ENCODE measurements at regions not wholly inside any gene's neighbourhood (a gene's known extent, or its start where the extent isn't known, plus 50 kb on each side); places are given as distances from the start of the nearest gene placed in this dataset.

DNA sequence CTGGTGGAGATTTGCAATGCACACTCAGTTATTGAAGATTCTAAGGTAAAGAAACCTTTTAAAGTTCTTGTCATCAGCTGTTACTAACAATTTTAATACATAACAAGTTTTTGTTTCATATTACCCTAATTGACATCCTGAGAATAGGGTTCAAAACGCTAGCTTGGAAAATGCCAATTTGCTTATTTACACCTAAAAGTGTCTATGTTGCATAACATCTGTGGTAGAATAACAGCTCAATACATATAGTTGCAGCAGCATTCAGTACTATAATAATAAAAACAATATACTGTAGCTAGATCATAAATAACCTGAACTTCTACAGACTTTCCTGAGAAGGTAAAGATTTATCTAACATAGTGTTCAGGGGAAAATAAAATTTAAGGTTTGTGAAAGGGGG is 219.0 kb downstream of the OSR1 start:
- TF ChIP-seq POLR2A (IDR thresholded peaks at IDR 0.05) = no peak
- TF ChIP-seq, protein P1, sequence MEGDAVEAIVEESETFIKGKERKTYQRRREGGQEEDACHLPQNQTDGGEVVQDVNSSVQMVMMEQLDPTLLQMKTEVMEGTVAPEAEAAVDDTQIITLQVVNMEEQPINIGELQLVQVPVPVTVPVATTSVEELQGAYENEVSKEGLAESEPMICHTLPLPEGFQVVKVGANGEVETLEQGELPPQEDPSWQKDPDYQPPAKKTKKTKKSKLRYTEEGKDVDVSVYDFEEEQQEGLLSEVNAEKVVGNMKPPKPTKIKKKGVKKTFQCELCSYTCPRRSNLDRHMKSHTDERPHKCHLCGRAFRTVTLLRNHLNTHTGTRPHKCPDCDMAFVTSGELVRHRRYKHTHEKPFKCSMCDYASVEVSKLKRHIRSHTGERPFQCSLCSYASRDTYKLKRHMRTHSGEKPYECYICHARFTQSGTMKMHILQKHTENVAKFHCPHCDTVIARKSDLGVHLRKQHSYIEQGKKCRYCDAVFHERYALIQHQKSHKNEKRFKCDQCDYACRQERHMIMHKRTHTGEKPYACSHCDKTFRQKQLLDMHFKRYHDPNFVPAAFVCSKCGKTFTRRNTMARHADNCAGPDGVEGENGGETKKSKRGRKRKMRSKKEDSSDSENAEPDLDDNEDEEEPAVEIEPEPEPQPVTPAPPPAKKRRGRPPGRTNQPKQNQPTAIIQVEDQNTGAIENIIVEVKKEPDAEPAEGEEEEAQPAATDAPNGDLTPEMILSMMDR (IDR thresholded peaks at IDR 0.05) = no peak
- Histone ChIP-seq H3K27ac (no peak overlapping the region), H3K9me3 (peaks cover 0 to 8% (median 0%) of the 10 kb centered on the region in 12 donors), H3K27me3 (no peaks in the 10 kb centered on the region), H3K4me3 (no peak overlapping the region), H3K4me1 (no peaks in the 10 kb centered on the region), H3K36me3 (no peaks in the 10 kb centered on the region)
- intact Hi-C loops (cut with DNase I) = no loop called here
- no peak for DNase-seq
- whole genome bisulfite sequencing, 4 donors = 84 to 91% (median 87%) methylated on average over 1 of the region's 1 CpG
- ATAC-seq = no peak

DNA sequence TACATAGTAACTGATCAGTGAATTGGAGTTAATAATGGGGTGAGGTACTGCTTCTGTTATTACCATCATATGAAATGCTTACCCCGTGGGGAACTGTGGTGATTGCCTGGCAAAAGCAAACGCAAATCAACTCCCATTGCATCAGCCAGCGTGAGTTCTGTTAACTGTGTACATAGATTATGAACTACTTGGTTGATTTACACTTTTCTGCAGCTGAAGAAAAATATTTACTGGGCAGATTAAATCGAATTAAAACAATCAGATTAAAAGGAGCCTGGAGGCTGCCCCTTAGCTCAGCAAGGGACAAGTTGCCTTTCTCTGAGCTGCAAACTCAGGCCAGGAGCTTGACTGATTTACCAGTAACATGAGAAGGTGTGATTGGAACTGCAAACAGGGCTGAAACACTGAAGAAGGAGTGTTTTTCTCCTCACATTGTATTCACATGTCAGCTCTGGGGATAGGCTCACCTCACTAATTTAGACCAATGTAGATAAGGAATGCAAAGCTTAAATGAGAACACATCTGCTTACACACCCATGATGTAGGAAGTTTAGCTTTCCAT is 220.1 kb downstream of the OSR1 start:
- H3K27me3 ChIP-seq = no peaks in the 10 kb centered on the region
- H3K36me3 ChIP-seq = no peaks in the 10 kb centered on the region
- no peak overlapping the region for H3K27ac ChIP-seq
- TF ChIP-seq POLR2A (IDR thresholded peaks at IDR 0.05) = no peak
- TF ChIP-seq, protein P1 (IDR thresholded peaks at IDR 0.05) = no peak
- no peaks in the 10 kb centered on the region for H3K4me1 ChIP-seq
- no peak for DNase-seq
- peaks cover 0 to 8% (median 0%) of the 10 kb centered on the region in 12 donors for H3K9me3 ChIP-seq
- intact Hi-C loops (cut with DNase I) = no loop called here
- H3K4me3 ChIP-seq = no peak overlapping the region
- 47 to 69% (median 60%) methylated on average over 4 of the region's 4 CpGs for WGBS, 4 donors
- ATAC-seq = no peak

DNA sequence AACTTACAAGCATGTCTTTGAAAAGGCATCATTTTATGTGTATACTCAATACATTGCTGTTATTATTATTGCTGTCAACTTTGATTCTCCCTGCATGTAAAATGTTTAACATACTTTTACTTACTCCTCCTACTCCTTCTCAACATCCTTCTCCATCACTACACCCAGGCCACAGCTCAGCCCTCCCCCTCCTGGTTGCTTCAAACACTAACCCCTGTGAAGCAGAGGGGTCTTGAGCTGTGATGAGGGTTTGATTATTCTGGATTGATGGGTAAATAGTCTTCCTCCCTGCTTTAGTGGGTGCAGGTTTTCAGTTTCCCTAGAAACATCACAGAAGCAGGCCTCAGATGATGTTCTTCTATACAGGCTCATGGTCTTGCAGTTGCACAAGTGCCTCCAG is 221.0 kb downstream of the OSR1 start:
- H3K36me3 ChIP-seq = no peaks in the 10 kb centered on the region
- no peak overlapping the region for H3K27ac ChIP-seq
- intact Hi-C loops (cut with DNase I) = no loop called here
- no peak for DNase-seq
- no peaks in the 10 kb centered on the region for H3K27me3 ChIP-seq
- ATAC-seq = no peak
- H3K4me3 ChIP-seq = no peak overlapping the region
- H3K4me1 ChIP-seq = no peaks in the 10 kb centered on the region
- TF ChIP-seq POLR2A (IDR thresholded peaks at IDR 0.05) = no peak
- TF ChIP-seq, protein P1 (IDR thresholded peaks at IDR 0.05) = no peak
- peaks cover 0 to 8% (median 0%) of the 10 kb centered on the region in 12 donors for H3K9me3 ChIP-seq

DNA sequence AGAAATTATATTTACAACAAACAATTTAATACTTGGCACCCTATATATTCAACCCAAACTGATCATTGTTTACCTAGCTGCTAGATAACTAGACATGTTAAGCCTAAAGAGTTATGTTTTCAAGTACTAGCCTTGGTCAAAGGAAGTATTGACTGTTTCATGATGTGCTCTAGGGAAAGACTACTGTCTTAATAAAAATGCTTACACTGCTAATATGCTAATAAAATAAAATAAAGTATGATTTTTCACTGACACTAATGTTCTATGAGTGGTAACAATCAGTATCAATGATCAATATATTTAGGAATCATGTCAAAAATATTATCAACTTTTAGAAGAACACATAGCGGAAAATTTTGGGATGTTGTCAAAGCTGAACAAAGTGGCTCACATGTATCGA is 225.5 kb downstream of the OSR1 start:
- 85 to 90% (median 87%) methylated on average over 2 of the region's 2 CpGs for WGBS, 4 donors
- Histone ChIP-seq H3K4me1 (peaks cover 0 to 5% (median 0%) of the 10 kb centered on the region in 12 donors), H3K9me3 (peaks cover 0 to 8% (median 0%) of the 10 kb centered on the region in 12 donors), H3K36me3 (no peaks in the 10 kb centered on the region), H3K27ac (no peak overlapping the region), H3K27me3 (no peaks in the 10 kb centered on the region), H3K4me3 (no peak overlapping the region)
- intact Hi-C loops (cut with DNase I) = no loop called here
- TF ChIP-seq, protein P1 (IDR thresholded peaks at IDR 0.05) = no peak
- TF ChIP-seq POLR2A (IDR thresholded peaks at IDR 0.05) = no peak
- no peak for DNase-seq
- no peak for ATAC-seq

Data from heart left ventricle (tissue), 16 donors.